Right kidney (tissue), 1 donor: ENCODE measurements at regions not wholly inside any gene's neighbourhood (a gene's known extent, or its start where the extent isn't known, plus 50 kb on each side); places are given as distances from the start of the nearest gene placed in this dataset.

Experiments
- DNase-seq: peaks from one replicate; pipeline ENCODE4 v3.0.0-alpha.2; 2016

- DNase-seq, result no peak
Observed at GRCh38 chr6:144335311-144335861, 50.3 kb downstream of the UTRN start.

- DNase-seq, result no peak
Observed at GRCh38 chr6:144335914-144336313, 50.8 kb downstream of the UTRN start.

DNA sequence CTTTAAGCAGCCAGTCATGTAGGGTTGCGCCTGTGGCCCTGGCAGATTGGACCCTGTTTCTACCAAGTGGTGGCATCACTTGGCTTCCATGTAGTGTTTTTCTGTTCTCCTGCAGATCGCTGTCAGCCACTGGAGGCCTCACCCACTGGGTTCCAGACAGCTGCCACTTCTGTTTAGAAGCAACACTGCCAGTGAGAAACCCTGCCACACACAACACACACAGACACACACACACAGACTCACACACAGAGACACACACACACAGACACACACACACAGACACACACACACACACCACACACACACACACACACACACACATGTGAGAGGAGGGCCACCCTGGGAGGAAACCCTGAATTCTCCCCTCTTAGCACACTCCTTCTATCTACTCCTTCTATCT, 51.8 kb downstream of the UTRN start:
- DNase-seq, result no peak

- no peak for DNase-seq
Observed at GRCh38 chr6:144338474-144338873, 53.3 kb downstream of the UTRN start.

DNA sequence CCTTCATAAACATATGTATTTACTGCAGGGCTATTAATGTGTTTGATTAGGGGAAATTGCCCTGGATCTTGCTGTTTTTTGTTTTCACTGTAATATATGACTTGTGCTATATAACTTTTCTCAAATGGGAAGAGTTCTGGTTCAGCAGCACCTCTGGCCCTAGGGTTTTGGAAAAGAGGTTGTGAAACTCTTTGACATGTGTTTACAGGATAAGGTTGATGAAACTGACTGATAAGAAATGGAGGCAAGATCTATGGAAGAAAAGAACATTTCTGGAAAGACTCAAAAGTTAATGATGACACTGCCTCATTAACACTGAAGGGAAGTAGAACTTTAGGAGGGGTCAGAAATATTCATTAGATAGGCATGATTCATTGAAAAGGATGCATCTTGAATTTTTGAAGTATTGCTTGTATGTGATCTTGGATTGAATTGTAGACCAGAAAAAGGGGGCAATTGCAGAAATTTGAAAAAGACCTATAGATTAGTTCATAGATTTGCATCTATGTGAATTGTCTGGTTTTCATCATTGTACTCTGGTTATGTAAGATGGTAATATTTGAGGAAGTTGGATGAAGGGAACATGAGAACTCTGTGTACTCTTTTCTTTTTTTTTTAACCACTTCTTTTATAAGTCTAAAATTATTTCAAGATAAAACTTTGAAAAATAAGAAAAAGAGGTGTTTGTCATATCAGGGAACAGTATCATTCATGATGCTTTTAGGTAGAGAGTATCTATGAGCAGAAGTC, 54.0 kb downstream of the UTRN start:
- DNase-seq, result no peak

GRCh38 chr6:144339859-144340452, 54.8 kb downstream of the UTRN start:
- DNase-seq, result no peak

DNA sequence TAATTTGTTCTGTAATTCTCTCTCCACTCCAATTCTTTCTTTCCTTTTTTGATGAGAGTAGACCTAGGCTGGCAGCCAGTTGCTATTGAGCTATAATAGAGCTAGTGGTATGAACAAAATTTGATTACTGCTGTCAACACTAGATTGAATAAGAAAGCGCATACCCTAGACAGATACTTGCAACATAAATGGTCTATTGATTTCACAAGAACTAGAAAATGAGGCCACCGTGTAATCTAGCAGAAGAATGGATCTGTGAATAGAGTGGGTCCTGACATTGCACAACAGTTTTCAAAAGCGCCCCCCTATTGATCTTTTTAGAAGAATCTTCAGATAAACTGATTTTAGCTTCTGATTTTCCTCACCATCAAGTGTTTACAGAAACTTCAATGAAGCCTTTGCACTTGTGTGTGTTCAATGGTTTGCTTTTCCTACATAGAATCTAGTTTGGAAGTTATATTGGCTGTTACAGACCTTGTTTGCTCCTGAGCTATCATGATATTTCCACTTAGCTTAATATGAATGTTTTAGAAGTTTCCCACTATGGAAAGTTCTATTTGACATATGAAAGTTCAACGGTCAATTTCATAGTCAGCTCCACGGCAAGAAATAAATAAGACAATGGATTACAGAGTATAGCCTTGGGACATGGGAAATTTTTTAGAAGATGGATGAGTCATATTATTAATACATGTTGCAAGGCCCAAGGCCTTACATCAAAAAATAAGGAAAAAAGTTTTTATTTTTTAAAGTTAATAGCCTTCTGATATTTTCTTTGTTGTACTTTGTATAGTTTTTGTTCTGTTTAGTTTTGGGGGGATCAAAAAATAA, 55.6 kb downstream of the UTRN start:
- no peak for DNase-seq

GRCh38 chr6:144341831-144342527, 56.8 kb downstream of the UTRN start:
- no peak for DNase-seq

- no peak for DNase-seq
Observed at GRCh38 chr6:144343701-144344428, 58.7 kb downstream of the UTRN start.

- DNase-seq, result no peak
Observed at GRCh38 chr6:144344646-144345045, 59.5 kb downstream of the UTRN start.

- no peak for DNase-seq
Observed at GRCh38 chr6:144345451-144345850, 60.3 kb downstream of the UTRN start.

DNA sequence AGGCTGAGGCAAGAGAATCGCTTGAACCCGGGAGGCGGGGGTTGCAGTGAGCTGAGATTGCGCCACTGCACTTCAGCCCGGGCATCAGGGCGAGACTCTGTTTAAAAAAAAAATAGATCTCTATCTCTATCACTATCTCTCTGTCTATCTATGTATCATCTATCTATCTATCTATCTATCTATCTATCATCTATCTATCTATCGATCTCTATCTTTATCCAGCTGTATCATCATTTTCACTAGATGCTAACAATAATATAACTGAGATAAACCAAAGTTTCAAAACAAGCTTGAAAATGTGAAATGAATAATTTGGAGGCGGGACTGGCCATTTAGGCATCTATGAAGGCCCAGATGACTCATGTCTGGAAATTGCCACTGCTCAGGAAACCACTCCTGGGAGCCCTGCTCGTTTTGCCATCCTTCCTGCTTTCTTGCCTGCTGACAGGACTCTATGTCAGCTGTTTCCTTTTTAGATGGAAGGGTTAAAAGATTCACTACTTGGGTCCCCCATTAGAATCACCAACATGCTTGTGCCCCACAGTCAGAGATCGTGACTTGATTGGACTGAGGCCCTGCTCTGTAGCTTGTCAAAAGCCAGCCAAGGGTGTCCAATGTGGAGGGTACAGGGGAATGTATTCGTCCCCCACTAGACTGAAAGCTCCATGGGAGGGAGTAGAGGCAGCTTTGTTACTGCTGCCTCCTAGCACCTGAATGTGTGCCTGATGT, 61.7 kb downstream of the UTRN start:
- DNase-seq, result no peak

DNA sequence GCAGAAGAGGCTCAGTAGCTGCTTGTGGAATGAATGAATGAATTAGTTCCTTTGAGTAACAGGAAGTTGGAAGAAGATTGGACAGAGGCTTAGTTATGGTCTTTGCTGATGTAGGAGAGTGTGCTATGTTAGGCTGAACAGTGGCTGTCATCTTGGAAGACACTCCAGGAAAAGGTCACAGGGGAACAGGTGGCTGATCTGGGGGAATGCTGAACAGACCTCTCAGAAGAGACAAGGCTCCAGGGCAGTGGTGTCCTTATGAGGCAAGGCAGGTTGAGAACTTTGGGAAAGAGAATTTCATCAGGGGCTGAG, 62.3 kb downstream of the UTRN start:
- DNase-seq, result no peak

DNA sequence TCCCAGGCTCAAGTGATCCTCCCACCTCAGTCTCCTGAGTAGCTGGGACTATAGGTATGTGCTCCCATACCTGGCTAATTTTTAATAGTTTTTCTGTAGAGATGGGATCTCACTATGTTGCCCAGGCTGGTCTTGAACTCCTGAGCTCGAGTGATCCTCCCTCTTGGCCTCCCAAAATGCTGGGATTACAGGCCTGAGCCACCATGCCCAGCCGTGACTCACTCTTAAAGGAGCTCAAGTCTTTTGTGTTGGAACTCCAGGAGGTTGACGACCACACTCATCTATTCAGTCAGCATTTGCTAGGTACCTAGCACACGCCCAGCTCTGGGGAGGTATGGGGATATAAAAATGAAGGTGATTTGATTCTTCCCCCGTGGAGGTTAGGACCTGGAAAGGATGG, 62.8 kb downstream of the UTRN start:
- no peak for DNase-seq

DNA sequence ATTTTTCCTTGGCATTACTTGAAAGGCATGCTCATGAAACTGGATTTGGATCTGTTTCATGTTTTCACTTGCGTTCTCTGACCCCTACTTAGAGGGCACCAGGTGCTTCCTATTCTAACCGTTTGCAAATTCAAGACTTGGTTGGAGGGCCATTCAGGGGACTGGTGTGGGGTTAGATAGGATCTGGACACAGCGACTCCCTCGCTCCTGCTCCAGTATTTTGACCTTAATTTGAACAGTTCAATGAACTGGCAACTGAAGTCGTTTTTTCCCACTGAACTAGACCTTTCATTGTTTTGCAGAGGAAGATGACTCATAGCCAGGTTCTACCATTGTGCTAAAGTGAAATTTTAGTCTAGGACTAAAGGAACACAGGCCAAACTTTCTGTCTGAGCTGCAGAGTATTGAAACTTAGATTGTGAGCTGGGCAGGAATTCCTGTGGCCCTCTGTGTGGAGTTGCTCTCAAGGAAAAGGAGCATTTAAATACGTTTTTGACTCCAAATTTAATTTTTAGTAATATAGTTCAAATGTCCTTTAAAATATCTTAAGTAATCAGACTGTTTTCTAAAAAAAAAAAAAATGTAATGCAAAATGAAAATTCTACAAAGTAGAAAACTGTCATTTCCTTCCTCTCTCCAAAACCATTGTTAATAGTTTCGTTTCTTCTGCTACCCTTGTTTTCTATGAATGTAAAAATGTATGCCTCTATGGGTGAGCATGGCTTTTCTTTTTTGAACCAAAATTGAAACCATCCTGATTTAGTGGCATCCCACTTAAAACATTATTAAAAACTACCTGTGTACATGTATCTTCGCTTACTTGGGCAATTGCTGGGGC, 64.8 kb downstream of the UTRN start:
- peak; percentile 42 for DNase-seq

DNA sequence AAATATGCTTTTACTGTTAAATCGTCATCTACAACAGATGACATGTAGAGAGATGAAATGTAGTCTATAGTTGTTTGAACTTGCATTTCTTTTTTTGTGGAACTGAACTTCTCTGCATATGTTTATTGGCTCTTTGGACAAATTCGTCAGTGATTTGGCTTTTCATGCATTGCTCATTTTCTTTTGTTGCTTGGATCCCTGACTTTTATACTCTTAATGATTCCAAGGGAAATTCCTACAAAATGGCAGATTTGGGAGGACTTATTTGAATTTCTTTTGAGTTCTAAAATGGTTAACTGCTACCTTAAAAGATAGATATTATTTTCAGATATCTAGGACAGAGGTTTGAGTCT, 65.4 kb downstream of the UTRN start:
- DNase-seq, result no peak

GRCh38 chr6:144351379-144352127, 66.4 kb downstream of the UTRN start:
- no peak for DNase-seq

DNA sequence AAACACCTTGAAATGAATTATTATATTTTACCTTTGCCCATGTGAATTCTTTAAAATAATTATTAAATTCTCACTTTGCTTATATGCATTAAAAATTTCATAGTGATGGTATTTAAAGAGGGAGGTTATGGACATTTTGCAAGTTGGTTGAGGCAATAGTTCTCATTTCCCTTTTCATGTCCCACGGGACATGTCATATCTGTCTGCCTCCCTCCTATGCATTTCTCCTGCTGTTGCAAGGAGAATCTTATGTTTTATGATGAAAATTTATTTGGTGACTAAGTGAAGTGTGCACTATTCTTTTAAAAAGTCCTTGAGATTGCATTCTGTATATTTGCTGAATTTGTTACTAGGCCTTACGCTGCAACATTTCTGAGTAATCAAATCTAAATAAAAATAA, 67.2 kb downstream of the UTRN start:
- DNase-seq, result no peak

DNA sequence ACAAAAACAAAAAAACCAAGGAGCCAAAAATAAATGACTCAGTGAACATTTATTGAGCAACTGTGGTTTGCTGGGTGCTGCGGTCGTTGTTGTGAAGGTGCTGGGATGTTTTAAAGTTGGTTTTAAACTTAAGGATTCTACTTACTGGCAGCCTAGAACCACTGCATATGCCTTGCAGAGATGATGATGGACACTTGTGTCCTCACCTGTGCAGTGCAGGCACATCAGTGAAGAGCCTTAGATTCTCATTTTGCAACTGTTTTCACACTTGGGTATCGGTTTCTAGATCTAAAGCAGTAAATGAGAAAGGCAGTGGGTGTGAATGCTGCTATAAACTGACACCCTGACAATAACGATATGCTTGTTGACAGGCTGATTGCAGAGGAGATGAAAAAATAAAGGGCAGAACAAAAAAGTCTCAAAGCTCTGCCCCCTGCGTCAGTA, 68.8 kb downstream of the UTRN start:
- no peak for DNase-seq

DNA sequence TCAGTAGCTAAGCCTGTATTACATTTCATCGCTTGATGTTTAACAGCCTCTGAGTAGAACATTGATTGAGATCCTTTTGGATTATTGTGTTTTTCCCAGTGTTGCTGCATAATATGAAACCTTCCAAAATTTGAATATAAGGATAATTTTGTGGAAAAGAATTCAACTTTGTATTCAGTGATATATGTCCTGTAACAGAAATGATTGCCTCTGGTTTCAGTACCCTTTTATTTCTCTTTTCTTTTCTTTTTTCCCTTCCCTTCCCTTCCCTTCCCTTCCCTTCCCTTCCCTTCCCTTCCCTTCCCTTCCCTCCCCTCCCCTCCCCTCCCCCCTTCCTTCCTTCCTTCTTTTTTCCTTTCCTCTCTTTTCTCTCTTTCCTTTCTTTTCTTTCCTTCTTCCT, 74.6 kb downstream of the UTRN start:
- DNase-seq, result no peak
